Skin epidermis (tissue), 12 donors: ENCODE measurements at regions not wholly inside any gene's neighbourhood (a gene's known extent, or its start where the extent isn't known, plus 50 kb on each side); places are given as distances from the start of the nearest gene placed in this dataset.

Experiments
- H3K27ac ChIP-seq, 21 experiments: fragments of 200-600 bp; sonication (generic) in 11 of 21; one replicate each; pipeline ENCODE4 v1.5.0; 2020; ENCODE audit warnings: mild to moderate bottlenecking in 3 of 21, inconsistent platforms in 2 of 21, moderate library complexity in 2 of 21
- H3K4me3 ChIP-seq, 7 experiments: fragments of 200-600 bp; sonication (generic) in 2 of 7; one replicate each; pipeline ENCODE4 v1.5.0; 2020; ENCODE audit warnings: inconsistent platforms in 2 of 7, mild to moderate bottlenecking in 2 of 7, moderate library complexity in 1 of 7

DNA sequence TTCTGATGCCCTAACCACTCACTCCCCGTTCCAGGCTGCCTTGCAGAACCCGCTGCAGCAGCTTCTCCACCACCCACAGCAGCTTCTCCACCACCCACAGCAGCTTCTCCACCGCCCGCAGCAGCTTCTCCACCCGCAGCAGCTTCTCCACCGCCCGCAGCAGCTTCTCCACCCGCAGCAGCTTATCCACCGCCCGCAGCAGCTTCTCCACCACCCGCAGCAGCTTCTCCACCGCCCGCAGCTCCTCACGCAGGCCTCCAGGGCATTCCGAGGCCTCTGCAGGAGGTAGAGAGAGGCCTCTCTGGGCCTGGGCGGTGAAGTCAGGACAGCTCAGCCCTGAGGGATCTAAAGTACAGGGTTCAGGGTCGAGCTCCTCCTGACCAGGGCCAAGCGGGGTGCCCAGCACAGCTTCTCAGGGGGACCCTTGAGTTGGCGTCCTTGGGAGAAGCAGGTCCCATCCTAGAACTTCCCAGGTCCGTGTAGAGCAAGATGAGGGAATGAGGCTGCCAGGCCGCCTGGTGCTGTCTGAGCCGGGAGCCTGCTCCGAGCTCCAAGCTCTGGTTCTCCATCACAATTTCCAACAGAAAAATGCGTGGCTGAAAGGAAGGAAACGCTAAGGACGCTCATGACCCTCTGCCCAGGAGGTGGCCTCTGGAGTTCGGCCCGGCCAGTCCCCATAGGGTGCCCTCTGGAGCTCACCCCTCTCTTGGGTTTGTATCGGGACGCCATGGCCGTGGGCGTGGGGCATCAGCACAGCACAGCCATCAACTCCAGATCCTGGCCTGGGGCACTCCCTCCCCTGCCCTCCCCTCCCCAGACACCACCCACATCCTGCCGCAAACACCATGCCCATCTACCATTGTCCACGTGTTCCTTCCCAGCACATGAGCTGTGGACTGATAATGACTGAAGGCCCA, 528.6 kb downstream of the BRD1 start:
- no peak overlapping the region for H3K4me3 ChIP-seq
- H3K27ac ChIP-seq: no peak overlapping the region

DNA sequence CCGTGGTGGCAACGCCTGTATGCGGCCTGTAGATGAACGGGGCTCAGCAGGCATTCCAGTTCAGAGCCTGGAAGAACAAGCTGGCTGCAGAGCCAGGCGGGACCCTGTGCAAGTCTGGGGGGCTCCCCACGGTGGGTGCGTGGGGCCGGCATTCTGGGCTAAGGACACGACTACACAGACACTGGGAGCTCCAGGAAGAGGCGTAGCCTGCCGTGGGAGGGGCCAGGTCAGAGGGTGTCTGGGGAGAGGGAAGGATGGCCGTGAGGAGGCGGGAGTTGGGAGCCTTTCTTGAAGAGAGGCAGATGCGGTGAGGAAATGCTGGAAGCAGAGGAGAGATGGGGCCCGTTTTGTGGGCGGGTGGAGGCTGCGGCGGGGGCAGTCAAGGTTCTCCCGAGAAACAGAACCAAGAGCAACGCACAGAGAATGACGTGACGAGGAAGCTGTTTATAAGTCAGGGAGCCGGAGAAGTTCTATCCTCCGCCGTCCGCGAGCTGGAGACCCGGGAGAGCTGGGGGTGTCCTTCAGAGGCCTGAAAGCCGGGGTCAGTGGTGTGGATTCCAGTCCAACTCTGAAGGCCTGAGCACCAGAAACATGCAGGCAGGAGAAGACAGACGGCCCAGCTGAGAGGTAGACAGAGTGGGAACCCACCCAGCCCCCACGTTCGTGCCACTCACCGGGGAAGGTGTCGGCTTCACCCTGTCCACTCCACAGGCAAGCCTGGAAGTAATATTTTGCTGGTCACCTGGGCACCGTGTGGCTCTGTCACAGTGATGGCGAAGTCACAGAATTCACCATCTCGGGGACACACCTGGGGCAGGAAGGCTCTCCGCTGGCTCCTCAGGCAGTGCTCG, 529.6 kb downstream of the BRD1 start:
- H3K27ac ChIP-seq: no peak overlapping the region
- H3K4me3 ChIP-seq: no peak overlapping the region

DNA sequence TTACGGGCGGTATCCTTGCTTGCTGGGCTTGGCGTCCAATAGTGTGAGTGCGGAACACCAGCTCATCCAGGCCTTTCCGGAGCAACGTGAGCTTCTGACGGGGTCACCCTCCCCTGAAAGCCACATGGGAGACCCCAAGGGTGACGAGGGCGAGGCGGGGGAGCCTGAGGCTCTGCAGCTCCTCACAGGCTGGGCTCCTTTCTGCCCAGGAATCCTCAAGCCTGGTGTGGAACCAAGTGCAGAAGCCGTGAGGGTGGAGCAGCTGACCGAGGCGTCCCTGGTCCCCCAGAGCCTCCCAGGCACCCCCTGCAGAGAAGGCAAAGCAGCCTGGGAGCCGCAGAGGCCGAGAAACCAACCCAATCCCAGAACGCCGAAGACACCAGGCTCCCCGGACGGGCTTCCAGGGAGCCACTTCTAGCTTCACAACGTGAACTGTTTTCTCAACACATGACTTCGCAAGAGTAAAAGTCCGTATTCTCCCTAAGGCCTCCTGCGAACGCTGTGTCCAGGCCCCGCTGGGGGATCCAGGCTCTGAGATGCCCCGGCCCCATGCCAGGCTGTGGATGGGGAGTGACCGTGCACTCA, 530.3 kb downstream of the BRD1 start:
- Histone ChIP-seq H3K4me3 (no peak overlapping the region), H3K27ac (no peak overlapping the region)

DNA sequence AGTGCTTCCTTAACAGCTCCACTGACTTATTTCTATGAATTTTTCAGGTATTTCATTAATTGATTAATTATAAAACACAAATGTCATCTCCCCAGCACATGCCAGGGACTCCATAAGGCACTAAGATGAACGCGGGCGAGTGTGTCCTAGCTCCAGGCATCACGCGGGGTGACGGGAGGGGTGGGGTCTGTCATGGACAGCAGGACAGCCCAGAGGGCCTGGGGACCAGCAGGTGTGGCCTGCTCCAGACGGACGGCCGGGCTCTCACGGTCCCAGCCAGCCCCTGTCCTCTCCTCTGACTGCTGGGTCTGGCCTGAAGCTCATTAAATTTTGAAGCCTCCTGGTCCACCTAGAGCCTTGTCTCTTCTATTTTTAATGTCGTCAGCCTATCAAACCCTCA, 531.1 kb downstream of the BRD1 start:
- no peak overlapping the region for H3K27ac ChIP-seq
- H3K4me3 ChIP-seq: no peak overlapping the region

DNA sequence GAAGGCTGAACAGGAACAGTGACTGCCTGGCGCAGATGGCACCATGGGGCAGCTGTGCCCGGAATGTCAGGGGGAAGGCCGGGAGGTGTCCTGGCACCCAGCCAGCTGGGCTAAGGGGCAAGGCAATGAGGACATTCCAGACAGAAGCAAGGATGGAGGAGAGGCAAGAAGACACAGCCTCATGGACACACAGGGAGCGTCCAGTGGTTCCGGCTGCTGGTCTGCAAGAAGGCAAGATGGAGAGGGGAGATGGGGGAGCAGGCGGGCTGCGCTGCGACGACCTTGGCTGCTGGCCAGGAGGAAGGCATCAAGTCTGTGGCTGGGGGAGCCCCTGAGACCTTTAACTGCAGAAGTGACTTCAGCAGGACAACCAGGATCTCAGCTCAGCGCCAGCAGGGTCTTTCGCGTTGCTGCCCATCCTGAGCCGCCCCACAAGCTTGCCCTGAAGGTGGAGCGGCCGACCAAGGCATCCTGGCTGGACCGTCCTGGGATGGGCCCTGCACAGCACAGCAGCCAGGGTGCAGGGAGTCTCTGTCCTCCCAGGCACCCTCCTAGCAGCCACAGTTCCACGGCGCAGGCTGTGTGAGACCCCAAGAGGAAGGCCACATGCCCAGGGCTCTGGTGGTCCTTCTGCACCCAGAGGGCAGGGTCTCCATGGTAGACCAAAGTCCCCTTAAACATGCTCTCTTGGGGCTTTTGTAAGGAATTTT, 531.7 kb downstream of the BRD1 start:
- Histone ChIP-seq H3K27ac (no peak overlapping the region), H3K4me3 (no peak overlapping the region)

DNA sequence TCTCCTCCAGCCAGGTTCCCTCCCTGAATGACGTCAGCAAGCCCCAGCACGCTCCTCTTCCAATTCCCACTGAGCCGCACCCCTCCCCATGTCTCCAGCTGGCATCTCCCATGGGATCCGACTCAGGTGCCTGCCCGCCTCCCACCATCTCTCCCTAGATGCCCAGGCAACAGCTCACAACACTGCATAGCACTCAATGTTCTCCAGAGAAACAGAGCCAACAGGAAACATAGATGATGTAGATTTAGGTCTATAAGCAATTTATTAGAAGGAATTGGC, 532.3 kb downstream of the BRD1 start:
- Histone ChIP-seq H3K4me3 (no peak overlapping the region), H3K27ac (no peak overlapping the region)

DNA sequence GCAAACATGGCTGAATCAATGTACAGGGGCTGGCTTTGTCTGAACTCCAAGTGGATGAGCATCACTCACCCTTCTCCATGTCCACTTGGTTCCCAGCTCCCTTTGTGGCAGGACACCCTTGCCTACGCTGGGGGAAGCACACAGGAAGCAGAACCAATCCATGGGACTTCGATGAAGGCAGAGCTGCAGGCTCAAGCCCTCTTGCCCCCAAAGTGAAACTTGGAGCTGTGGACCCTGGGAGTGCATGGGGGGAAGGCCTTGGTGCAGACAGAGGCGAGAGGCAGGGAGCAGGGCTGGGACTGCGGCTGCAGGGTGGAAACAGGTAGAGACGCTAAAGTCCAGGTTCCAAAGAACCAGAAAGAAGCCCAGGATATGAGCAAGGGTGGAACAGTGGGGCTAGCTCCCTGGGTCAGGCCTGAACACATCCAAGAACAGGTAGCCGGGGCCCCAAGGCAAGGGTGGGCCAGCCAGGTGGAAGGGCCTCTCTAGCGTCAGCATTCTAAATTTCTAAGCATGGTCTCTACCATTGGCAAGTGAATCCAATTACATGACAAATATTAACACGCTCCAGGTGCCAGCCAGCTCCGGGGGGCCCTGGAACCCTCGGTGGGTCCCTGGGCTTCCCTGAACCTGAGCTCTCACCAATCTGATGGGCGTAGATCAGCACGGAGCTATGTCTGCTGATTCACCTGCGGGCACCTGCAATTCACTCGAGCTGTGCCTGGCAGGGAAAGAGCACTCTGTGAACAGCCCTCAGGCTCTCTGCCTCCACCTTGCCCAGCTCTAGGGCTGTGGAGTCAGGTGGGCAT, 532.8 kb downstream of the BRD1 start:
- Histone ChIP-seq H3K4me3 (no peak overlapping the region), H3K27ac (no peak overlapping the region)

DNA sequence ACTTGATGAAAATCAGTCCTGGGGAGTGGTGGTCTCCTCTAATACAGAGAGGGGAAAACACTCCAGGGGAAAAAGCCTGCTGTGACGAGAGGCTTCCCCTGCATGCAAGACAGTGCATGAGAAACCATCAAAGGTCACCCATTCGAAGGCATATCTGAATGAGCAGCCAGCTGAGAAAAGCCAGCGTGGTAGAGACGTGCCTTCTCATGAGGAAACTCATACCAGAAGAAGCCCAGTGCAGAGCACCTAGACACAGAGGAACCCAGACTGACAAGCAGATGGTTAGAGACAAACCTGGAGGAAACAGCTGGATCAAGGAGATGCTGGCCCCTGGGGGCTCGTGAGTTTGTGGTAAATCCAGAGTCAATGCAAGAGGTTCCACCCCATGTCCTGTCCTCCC, 534.8 kb downstream of the BRD1 start:
- H3K27ac ChIP-seq: no peak overlapping the region
- H3K4me3 ChIP-seq: no peak overlapping the region

DNA sequence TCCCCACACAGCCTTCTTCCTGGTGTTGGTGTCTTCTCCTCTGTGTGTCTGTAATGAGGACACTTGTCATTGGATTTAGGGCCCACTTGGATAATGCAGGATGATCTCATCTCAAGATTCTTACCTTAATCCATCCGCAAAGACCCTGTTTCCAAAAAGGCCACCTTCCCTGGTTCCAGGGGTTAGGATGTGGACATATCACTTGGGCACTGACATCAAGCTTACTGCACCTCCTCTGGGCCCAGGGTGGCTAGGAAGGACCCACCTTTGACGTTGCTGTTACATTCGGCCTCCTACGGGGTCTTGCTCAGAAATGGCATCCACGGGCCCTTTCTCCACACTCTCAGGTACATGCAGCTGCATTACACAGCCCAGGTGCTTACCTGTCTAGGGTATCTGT, 535.9 kb downstream of the BRD1 start:
- Histone ChIP-seq H3K4me3 (no peak overlapping the region), H3K27ac (no peak overlapping the region)

DNA sequence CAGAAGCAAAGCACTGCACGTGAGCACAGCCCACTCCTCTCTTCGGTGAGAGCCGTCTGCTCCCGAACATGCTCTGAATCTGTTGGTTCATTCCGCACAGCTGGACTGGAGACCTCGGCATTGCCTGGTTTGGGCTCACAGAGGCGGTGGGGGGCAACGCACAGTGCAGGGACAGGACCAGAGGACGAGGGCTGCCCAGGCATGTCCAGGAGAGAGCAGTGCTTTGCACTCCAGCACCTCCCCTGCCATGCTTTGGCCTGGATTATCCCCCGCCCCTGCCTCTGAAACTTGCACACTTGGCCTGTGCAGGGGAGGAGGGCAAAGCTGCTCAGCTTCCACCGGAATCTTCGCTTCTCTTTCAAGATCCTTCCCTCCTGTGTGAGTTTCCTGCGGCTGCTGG, 536.5 kb downstream of the BRD1 start:
- H3K4me3 ChIP-seq: no peak overlapping the region
- H3K27ac ChIP-seq: no peak overlapping the region

DNA sequence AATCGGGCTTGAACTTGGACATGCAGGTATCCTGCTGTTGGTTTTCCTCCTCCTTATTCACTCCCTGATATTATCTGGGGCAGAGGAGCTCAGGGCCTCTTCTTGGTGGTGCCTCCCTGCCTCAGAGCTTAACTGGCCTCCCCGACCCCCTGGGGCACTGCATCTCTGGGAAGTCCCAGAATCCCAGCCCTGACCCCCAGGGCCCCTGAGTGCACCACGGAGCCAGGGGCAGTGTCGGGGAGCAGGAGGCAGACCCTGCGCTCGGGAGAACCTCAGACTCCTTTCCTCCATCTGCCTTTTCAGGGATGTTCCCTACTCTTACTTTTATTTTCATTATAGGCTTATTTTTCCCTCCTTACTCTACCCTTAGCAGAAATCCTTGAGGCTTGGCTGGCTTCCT, 537.0 kb downstream of the BRD1 start:
- Histone ChIP-seq H3K4me3 (no peak overlapping the region), H3K27ac (no peak overlapping the region)

DNA sequence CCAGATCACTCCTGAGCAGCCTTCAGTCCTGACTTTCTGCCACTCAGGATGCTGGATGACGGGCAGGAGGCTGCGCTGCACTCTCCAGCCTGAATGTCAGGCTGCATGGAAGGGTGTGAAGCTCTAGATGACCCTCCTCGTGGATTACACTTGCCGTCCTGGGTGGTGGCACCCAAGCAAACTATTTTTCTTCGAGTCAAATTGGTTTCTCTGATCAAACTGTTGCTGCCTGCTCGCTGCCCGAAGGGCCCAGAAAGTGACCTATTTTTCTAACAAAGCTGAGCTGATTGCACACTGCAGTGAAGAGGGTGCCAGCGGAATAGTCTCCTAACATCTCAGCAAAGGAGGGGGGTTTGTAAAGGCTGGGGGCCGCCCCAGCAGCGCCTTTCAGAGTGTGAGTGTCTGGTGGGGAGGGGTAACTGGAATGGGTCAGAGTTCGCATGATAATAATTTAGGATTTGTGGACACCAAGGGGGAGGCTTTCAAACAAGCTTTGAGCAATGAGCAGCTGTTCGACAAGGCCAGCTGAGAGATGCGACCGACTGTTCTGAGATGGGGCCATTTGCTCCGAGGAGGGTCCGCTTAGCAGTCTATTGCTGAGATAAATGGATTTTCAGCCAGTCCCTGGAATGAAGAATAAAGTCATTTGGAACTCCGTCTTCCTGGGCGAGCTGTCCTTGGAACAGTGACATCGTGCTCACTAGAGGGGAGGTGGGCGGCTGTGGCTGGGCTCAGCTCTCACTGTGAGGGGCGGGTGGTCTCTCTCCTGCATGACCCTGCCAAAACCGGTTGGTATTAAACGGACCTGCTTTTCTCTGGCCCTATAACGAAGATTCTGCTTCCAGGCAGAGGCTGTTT, 537.6 kb downstream of the BRD1 start:
- no peak overlapping the region for H3K27ac ChIP-seq
- H3K4me3 ChIP-seq: no peak overlapping the region

DNA sequence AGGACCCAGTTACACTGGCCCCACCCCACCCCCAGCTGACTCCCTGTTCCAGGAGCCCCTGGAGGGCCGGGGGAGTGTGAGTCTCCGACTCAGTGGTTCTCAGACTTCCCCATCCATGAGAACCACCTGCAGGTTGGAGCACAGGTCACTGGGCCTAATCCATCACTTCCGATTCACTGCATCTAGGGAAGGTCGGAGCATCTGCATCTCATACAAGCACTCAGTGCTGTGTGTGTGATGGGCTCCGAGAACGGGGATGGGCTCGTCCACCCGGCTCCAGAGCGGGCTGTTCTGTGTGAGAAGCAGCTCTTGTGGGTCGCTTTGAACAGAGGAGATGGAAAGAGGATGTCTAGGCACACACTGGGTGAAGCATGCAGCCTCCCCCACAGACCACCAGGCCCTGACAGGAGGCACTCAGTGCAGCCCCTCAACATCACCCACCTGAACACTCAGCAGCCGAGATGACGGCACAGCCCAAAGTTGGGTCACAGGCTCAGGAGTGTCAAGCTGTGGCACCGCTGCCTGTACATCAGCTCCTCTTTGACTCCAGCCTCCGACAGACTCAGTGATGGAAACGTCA, 541.4 kb downstream of the BRD1 start:
- H3K4me3 ChIP-seq: no peak overlapping the region
- no peak overlapping the region for H3K27ac ChIP-seq

DNA sequence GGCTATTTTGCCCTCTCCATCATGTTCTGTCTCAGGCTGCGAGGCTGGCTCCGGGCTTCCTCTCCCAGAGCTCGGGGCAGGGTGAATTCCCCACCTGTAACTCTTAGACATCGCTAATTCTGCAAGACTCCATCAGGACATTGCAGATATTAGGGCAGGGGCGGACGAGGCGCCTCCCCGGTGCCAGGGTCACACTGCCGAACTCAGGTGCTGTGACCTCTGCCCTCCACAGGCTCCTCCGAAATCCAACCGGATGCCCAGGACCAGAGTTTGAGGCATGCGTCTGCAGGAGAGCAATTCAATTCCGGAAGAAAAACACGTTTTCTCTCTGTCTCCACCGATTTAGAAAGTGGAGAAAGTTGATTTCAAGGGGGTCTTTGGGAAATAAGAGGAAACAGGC, 542.7 kb downstream of the BRD1 start:
- no peak overlapping the region for H3K27ac ChIP-seq
- H3K4me3 ChIP-seq: no peak overlapping the region

DNA sequence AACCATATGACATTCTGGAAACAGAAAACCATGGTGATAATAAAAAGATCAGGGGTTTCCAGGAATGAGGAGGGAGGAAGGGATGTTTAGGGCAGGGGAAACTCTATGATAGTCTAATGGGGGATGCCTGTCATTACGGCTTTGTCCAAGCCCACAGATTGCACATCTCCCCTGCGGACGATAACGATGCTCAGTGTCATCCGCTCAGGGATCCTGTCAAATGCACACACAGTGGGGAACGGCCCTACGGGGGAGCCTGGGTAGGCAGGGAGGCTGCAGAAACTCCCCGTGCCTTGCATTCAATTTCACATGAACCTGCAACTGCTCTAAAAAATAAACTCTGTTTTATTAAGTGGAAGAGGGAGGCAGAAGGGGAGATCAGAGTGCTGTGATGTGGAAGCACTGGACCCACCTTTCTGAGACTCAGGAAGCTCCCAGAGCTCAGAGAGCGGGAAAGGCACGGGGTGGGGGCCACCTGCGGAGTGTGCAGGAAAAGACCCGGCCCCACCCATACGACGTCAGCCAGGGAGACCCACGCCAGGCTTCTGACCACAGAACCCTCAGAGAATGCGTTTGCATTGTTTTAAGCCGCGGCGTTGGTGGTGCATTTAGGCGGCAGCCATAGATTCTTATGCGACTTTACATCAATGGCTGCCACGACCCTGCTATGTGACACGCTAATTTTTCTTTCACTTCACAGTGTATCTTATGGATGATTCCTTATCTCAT, 543.5 kb downstream of the BRD1 start:
- no peak overlapping the region for H3K4me3 ChIP-seq
- no peak overlapping the region for H3K27ac ChIP-seq

DNA sequence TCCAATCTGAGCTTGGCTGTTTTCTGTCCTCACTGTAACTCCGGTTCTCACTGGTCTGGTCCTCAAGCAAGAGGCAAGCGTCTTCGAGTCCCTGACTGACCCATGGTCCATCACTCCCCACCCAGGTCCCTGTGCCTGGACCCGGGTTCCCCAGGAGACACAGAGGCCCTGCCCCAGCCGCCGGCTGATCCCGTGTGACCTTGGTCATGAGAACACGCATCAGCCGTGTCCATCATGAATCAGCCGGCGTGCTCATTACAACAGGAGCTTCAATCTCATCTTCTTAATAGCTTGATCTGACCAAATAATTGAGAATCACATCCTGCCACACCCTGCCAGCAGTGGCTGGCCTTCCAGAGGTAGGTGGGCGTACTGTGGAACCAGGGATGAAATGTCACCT, 545.1 kb downstream of the BRD1 start:
- no peak overlapping the region for H3K27ac ChIP-seq
- H3K4me3 ChIP-seq: no peak overlapping the region

DNA sequence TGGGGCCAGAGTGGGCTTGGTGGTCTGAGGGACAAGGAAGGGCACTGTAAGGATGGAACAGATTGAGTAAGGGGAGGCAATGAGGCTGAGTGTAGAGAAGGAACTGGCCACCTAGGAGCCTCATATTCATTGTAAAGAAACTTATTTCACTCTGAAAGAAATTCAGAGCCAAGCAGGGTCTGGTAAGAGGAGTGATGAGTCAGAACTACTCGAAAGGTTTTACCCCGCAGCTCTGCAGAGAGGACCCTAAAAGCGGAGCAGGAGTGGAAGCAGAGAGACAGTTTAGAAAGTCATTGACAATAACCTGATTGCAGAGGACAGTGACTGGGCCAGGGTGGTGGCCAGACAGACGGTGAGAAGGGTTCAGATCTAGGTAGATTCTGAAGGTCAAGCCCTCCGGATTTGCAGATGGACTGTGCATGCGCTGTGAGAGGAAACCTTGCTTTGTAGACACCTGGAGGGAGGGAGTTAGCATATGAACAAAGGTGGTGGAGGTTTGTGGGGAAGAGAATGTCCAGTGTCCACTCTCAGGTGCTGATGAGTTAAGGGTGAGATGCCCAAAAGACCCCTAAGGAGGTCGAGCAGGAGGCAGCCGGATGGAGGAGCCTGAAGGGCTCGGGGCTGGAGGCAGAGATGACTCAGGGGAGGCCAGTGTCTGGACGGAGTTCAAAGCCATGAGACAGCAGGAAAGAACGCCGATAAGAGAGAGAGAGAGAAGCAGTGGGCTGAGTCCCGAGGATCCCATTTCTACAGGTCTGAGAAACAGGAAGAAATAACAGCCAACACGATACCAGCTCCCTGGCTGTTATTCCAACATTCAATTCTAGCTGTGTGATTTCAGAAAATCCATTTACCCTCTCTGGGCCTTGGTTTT, 546.0 kb downstream of the BRD1 start:
- H3K4me3 ChIP-seq: no peak overlapping the region
- H3K27ac ChIP-seq: no peak overlapping the region
